GM21367 (cell line): ENCODE measurements at regions not wholly inside any gene's neighbourhood (a gene's known extent, or its start where the extent isn't known, plus 50 kb on each side); places are given as distances from the start of the nearest gene placed in this dataset.

ENCODE experiments used
- ATAC-seq: cut with Tn5 transposase; IDR thresholded peaks from one replicate; pipeline ENCODE4 v1.9.1; 2021; ENCODE audit not compliant: unreplicated experiment

- no peak for ATAC-seq
Observed at GRCh38 chr4:123455360-123455759, 58.8 kb downstream of the SPRY1 start.

GRCh38 chr4:123462007-123462406, 65.4 kb downstream of the SPRY1 start:
- ATAC-seq, result no peak

- ATAC-seq, result no peak
Observed at GRCh38 chr4:123463869-123464268, 67.3 kb downstream of the SPRY1 start.

- ATAC-seq, result no peak
Observed at GRCh38 chr4:123465416-123465815, 68.8 kb downstream of the SPRY1 start.

GRCh38 chr4:123466080-123466785, 69.6 kb downstream of the SPRY1 start:
- ATAC-seq, result no peak

GRCh38 chr4:123468479-123469031, 72.0 kb downstream of the SPRY1 start:
- ATAC-seq, result no peak

- no peak for ATAC-seq
Observed at GRCh38 chr4:123469245-123469644, 72.7 kb downstream of the SPRY1 start.

GRCh38 chr4:123469696-123470095, 73.1 kb downstream of the SPRY1 start:
- no peak for ATAC-seq

GRCh38 chr4:123470640-123471039, 74.0 kb downstream of the SPRY1 start:
- ATAC-seq, result no peak

- ATAC-seq, result no peak
Observed at GRCh38 chr4:123471655-123472369, 75.2 kb downstream of the SPRY1 start.

GRCh38 chr4:123474817-123475216, 78.2 kb downstream of the SPRY1 start:
- no peak for ATAC-seq

GRCh38 chr4:123476089-123476488, 79.5 kb downstream of the SPRY1 start:
- no peak for ATAC-seq

GRCh38 chr4:123477711-123478209, 81.2 kb downstream of the SPRY1 start:
- no peak for ATAC-seq

- ATAC-seq, result no peak
Observed at GRCh38 chr4:123478859-123479345, 82.3 kb downstream of the SPRY1 start.

GRCh38 chr4:123479944-123480343, 83.3 kb downstream of the SPRY1 start:
- ATAC-seq, result no peak

GRCh38 chr4:123480706-123481418, 84.3 kb downstream of the SPRY1 start:
- ATAC-seq, result no peak

- ATAC-seq, result no peak
Observed at GRCh38 chr4:123481717-123482116, 85.1 kb downstream of the SPRY1 start.

- no peak for ATAC-seq
Observed at GRCh38 chr4:123484291-123484926, 87.8 kb downstream of the SPRY1 start.

GRCh38 chr4:123485601-123486000, 89.0 kb downstream of the SPRY1 start:
- no peak for ATAC-seq

- ATAC-seq, result no peak
Observed at GRCh38 chr4:123488916-123489315, 92.3 kb downstream of the SPRY1 start.

- ATAC-seq, result no peak
Observed at GRCh38 chr4:123495530-123495929, 98.9 kb downstream of the SPRY1 start.
